Muscle layer of duodenum (tissue), 2 donors: ENCODE measurements at regions not wholly inside any gene's neighbourhood (a gene's known extent, or its start where the extent isn't known, plus 50 kb on each side); places are given as distances from the start of the nearest gene placed in this dataset.

Source experiments
- H3K27ac ChIP-seq: one replicate; pipeline ENCODE4 v1.7.0; 2013; ENCODE audit warnings: mild to moderate bottlenecking, low read length
- H3K27me3 ChIP-seq: one replicate; pipeline ENCODE4 v1.7.0; 2013; ENCODE audit warnings: low read depth, mild to moderate bottlenecking, control low read depth, low read length
- H3K36me3 ChIP-seq, 2 donors: one replicate each; pipeline ENCODE4 v1.7.0; 2013; ENCODE audit warnings: low read length in 2 of 2, control low read depth in 1 of 2, mild to moderate bottlenecking in 1 of 2; ENCODE audit not compliant: insufficient read depth in 2 of 2, control insufficient read depth in 1 of 2
- H3K4me1 ChIP-seq, 2 donors: one replicate each; pipeline ENCODE4 v1.7.0; 2013; ENCODE audit warnings: low read length in 2 of 2, mild to moderate bottlenecking in 2 of 2, control low read depth in 1 of 2, moderate library complexity in 1 of 2; ENCODE audit not compliant: insufficient read depth in 2 of 2, control insufficient read depth in 1 of 2
- H3K4me3 ChIP-seq, 2 donors: one replicate each; pipeline ENCODE4 v1.7.0; 2013; ENCODE audit warnings: low read length in 2 of 2, low read depth in 1 of 2, mild to moderate bottlenecking in 1 of 2
- H3K9me3 ChIP-seq, 2 donors: one replicate each; pipeline ENCODE4 v1.7.0; 2013; ENCODE audit warnings: low read length in 2 of 2, control low read depth in 1 of 2, mild to moderate bottlenecking in 1 of 2; ENCODE audit not compliant: control insufficient read depth in 1 of 2
- donor health status: healthy.

DNA sequence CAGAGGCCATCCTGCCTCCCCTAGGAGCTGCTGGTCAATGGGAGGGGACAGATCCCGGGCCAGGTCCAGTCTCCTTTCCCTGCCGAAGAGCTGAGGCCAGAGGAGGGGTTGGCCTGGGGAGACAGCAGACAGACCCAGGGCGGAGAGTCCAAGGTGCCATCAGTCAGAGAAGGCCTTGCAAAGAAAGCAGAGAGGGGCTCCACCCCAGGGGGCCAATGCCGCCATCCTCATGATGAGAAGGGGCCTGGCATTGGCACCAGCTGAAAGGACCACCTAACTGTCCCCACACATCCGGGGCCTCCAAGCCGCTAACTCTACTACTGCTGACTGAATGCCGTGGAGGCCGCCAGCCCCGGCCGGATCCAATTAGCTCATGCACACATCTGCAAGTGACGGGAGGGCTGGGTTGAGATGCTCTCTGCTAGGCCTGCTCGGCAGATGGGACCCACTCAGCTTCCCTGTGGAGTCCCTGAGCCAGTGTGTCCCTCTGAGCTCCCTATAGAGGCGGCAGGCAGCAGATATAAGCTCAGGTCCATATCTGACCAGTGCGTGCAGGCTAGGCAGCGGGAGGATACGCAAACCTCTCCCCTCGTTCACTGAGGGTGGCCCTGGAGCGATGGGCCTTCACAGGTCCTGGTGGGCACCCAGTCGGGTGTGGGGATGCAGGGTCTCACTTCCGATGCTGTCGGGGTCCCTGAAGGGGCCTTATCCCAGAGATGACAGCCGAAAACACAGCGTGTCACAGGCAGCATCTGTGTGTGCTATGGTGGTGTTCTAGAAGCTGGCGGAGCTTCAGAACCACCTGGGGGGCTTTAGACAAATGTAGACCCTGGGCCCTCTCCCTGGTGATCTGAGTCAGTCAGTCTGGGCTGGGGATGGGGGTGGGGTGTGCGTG, 183.9 kb downstream of the CTTN start:
- Histone ChIP-seq H3K9me3 (no peaks in the 10 kb centered on the region), H3K27ac (no peak overlapping the region), H3K4me3 (no peak overlapping the region), H3K36me3 (no peaks in the 10 kb centered on the region), H3K27me3 (no peaks in the 10 kb centered on the region), H3K4me1 (no peaks in the 10 kb centered on the region)

DNA sequence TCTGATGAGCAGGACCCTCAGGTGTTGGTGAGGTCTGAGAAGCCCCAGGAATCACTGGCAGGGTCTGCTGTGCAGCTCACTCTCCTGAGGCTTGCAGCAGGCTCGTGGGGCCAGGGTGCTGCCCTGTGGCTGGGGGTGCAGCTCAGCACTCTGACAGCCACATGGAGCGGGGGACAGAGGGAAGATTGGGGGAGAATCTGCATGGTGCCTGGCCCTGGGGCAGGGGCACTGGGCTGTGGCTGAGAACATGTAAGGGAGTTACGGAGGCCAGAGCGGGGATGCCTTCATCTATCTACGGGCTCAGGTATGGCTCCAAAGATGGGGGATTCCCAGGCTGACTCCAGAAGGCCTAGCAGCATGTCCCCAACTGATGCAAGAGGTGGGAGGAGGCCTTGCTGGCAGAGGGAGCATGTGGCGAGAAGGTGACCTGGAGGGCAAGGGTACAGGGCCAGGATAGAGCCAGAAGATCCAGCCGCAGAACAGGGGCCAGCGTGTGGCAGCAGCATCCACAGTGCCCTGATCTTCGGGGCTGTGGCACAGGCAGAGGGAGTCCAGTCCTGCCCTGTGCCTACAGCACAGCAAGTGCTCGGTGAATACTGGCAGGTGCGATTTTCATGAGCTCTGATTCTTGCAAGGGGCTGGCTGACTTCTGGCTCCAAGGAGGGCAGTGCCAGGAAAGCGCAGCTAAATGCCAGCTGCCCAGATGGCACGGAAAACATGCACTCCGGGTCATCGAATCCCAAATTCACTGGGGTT, 184.7 kb downstream of the CTTN start:
- Histone ChIP-seq H3K36me3 (no peaks in the 10 kb centered on the region), H3K4me1 (no peaks in the 10 kb centered on the region), H3K4me3 (no peak overlapping the region), H3K27me3 (no peaks in the 10 kb centered on the region), H3K9me3 (no peaks in the 10 kb centered on the region), H3K27ac (no peak overlapping the region)

DNA sequence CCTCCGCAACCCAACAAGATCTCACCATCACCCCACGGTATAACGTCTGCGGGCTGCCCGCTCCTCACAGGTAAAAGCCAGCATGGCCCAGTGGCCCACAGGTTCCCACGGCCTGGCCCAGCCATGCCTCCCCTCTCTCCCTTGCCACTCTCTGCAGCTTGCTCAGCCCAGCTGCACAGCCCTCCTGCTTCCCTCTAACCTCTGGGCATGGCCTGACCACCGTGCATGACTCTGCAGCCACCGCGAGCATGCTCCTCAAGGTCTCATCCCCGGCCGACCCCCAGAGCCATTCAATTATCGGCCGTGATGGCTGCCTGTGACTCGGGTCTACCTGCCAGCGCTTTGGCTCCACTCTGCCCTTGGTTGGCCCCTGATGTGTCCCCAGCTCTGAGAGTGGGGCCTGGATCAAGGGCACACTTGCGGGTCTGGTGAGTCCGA, 185.5 kb downstream of the CTTN start:
- Histone ChIP-seq H3K36me3 (no peaks in the 10 kb centered on the region), H3K9me3 (no peaks in the 10 kb centered on the region), H3K27ac (no peak overlapping the region), H3K4me3 (no peak overlapping the region), H3K27me3 (no peaks in the 10 kb centered on the region), H3K4me1 (no peaks in the 10 kb centered on the region)

DNA sequence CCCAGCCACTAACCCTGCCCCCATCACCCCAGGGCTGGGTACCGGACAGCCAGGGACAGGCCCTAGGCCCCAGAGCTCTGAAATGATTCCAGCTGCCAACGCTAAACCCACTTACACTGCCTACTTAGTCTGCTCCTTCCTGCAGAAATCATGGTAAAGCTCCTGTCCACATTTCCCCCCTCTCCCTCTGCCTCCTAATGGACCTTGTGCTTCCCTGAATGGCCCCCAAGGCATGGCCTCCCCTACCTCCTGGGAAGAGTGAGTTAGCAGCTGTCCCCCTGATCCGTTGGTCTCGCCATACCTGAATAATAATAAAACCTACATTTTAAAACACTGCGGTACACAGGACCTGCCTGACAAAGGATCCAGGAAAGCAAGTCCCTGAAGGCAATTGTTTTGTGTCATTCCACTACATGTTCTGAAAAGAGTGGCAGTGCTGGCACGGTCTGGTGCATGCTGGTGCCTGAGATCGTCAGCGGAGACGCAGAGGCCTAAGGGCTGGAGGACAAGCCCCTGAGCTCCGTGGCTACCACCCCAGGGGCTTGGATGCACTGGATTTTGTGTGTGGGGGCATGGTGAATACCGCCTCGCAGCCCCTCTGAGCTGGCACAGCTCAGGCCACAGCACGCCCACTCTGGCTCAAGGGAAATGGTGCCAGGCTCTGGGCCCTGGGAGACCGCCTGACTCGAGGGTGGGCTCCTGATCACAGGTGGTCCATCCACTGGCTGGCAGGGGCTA, 186.3 kb downstream of the CTTN start:
- no peaks in the 10 kb centered on the region for H3K27me3 ChIP-seq
- no peaks in the 10 kb centered on the region for H3K9me3 ChIP-seq
- H3K36me3 ChIP-seq = no peaks in the 10 kb centered on the region
- H3K4me3 ChIP-seq = no peak overlapping the region
- H3K4me1 ChIP-seq = no peaks in the 10 kb centered on the region
- no peak overlapping the region for H3K27ac ChIP-seq

DNA sequence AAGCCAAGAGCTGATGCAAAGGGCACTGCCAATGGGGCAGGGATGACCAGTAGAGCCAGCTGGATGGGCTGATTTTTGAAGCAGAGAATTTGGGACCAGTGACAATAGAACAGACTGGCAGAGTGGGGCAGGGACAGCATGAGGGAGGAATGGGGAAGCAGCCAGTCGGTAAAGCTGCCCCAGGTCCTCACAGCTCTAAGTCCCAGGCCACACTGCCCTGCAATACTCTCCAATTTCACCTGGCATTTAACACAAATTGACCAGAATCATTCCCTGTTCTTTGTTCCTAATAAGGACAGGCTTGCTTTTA, 186.9 kb downstream of the CTTN start:
- H3K4me1 ChIP-seq = no peaks in the 10 kb centered on the region
- no peak overlapping the region for H3K27ac ChIP-seq
- H3K27me3 ChIP-seq = no peaks in the 10 kb centered on the region
- H3K4me3 ChIP-seq = no peak overlapping the region
- no peaks in the 10 kb centered on the region for H3K36me3 ChIP-seq
- no peaks in the 10 kb centered on the region for H3K9me3 ChIP-seq

DNA sequence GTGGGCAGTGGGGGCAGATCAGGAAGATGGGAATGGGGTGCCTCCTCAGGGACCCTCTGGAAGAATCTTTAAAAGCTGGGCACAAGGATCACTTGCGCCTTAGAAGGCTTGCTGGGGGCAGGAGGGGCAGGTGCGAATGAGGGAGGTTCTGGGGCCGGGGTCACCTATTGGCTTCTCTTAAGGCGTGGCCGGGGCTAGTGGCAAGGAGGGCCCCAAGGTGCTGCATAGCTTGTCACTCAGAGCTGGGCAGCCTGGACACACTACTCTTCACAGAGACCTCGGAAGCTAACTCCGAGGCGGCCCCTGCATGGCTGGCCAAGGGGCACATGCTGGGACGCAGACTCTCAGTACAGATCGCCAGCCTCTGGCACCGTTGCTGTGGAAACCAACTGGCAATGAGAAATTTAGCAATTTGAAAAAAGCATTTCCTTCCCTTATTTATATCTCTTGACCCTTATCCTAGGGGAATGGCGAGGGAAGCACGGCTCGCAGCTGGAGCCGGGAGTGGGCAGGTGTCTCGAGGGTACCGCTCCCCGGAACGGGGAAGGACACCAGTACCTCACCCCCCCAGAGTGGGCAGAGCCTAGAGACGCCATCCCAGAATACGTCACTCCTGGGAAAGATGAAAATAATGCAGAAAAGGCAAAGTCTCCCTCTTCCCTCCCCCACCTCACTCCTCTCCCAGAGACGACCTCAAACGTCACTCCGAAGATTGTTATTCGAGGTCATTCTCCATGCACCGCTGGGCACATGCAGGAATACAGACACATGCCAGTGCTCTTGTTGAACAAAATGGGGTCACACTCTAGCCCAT, 188.1 kb downstream of the CTTN start:
- no peak overlapping the region for H3K4me3 ChIP-seq
- H3K9me3 ChIP-seq = no peaks in the 10 kb centered on the region
- H3K4me1 ChIP-seq = no peaks in the 10 kb centered on the region
- no peak overlapping the region for H3K27ac ChIP-seq
- H3K36me3 ChIP-seq = no peaks in the 10 kb centered on the region
- no peaks in the 10 kb centered on the region for H3K27me3 ChIP-seq

DNA sequence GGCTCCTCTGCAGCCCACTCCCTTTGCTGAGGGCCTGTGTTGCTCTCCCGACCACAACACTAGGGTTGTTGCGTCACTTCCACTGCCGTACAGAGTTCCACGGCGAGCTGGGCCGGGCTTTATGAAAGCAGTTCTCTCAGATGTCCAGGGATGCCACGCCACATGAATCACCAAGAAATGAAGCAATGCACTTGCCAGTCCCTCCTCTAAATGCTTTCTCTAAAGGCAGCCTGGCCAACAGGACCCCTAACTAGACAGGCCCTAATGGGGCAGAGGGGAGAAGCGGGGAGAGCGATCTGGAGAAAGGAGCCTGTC, 188.7 kb downstream of the CTTN start:
- no peaks in the 10 kb centered on the region for H3K36me3 ChIP-seq
- H3K4me3 ChIP-seq = no peak overlapping the region
- H3K9me3 ChIP-seq = no peaks in the 10 kb centered on the region
- H3K27ac ChIP-seq = no peak overlapping the region
- no peaks in the 10 kb centered on the region for H3K27me3 ChIP-seq
- H3K4me1 ChIP-seq = no peaks in the 10 kb centered on the region

DNA sequence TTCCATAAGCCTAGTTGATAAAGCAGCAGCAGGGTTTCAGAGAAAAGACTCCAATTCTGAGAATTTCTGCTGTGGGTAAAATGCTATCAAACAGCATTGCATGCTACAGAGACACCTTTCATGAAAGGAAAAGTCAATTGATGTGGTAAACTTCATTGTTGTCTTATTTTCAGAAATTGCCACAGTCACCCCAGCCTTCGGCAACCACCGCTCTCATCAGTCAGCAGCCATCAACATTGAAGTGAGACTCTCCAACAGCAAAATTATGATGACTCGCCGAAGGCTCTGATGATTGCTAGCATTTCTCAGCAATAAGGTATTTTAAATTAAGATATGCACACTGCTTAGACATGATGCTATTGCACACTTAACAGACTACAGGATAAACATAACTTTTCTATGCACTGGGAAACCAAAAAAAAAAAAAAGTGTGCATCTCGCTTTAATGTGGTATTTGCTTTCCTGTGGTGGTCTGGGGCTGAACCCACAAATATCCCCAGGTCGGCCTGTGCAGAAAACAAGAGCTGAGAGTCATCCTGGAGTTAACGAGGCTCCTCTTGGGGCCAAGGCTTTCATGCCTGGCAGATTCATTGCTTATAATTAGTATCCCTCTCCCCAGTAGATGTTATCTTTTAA, 192.1 kb downstream of the CTTN start:
- H3K4me1 ChIP-seq = no peaks in the 10 kb centered on the region
- H3K4me3 ChIP-seq = no peak overlapping the region
- no peak overlapping the region for H3K27ac ChIP-seq
- no peaks in the 10 kb centered on the region for H3K9me3 ChIP-seq
- no peaks in the 10 kb centered on the region for H3K36me3 ChIP-seq
- H3K27me3 ChIP-seq = no peaks in the 10 kb centered on the region

DNA sequence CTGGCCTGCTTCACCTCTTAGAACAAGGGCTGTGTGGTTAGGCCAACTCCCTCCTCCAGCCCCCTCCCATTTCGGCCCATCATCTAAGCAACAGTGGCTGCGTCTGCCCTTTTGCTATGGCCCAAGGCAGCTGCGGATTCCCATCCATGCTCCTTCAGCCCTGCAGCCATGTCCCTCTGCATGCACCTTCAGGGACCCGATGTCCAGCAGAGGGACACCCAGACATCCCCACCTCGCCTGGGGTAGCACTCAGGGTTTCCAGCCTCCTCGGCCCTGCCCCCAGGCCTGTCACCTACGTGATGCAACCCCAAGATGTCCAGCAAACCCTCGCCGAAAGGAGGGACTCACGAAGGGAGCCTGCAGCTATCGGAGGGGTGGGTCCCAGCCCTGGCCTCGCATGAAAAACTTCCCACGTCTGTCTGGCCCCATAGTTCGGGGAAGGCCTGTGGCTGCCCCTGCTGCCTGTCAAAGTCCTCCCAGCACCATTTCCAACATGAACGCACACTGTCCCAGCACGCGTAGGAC, 194.4 kb downstream of the CTTN start:
- no peak overlapping the region for H3K27ac ChIP-seq

DNA sequence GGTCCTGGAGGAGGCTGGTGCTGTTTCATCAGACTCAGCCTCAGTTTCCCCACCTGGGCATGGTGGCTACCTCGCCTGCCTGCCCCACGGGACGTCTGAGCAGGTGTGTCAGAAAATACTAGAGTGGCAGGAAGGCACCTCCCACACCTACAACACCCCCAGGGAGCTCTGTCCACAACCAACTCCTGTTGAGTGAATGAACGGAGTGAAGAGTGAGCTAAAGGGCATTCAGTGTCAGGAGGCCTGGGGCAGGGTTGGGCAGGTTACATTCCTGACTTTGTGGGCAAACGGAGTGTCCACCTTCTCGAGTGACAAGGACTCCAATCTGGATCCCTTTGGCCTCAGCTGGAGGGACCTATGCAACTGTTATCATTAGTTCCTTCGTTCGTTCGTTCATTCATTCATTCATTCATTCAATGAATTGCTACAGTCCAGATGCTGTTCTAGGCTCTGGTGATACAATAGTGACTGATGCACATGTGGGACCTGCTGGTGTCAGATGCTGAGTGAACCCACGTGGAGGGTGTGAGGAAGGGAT, 195.2 kb downstream of the CTTN start:
- Histone ChIP-seq H3K27me3 (no peaks in the 10 kb centered on the region), H3K36me3 (no peaks in the 10 kb centered on the region), H3K27ac (no peak overlapping the region), H3K9me3 (no peaks in the 10 kb centered on the region), H3K4me3 (no peak overlapping the region), H3K4me1 (no peaks in the 10 kb centered on the region)

More for the DNA sequence above, 194.4 kb downstream of the CTTN start:
- H3K4me3 ChIP-seq = no peak overlapping the region
- H3K27me3 ChIP-seq = no peaks in the 10 kb centered on the region
- no peaks in the 10 kb centered on the region for H3K36me3 ChIP-seq
- H3K4me1 ChIP-seq = no peaks in the 10 kb centered on the region
- no peaks in the 10 kb centered on the region for H3K9me3 ChIP-seq
